IPS-15b (cell line): ENCODE measurements at regions not wholly inside any gene's neighbourhood (a gene's known extent, or its start where the extent isn't known, plus 50 kb on each side); places are given as distances from the start of the nearest gene placed in this dataset.
"Not testable (repeated sequence)": the region's sequence is repeated elsewhere in the genome, so short reads cannot be mapped to it uniquely, and the experiment has no call there.

Experiments
- H3K27me3 ChIP-seq: one replicate; pipeline ENCODE4 v1.6.1; 2013; ENCODE audit warnings: low read length; ENCODE audit not compliant: control insufficient read depth, insufficient read depth
- H3K36me3 ChIP-seq: one replicate; pipeline ENCODE4 v1.6.1; 2013; ENCODE audit warnings: low read length; ENCODE audit not compliant: control insufficient read depth, insufficient read depth
- H3K4me1 ChIP-seq: one replicate; pipeline ENCODE4 v1.6.1; 2013; ENCODE audit warnings: mild to moderate bottlenecking, low read length; ENCODE audit not compliant: control insufficient read depth, insufficient read depth
- H3K4me3 ChIP-seq: one replicate; pipeline ENCODE4 v1.5.1; 2013; ENCODE audit warnings: low read depth, low read length
- H3K9ac ChIP-seq: one replicate; pipeline ENCODE4 v1.6.1; 2013; ENCODE audit warnings: low read depth, mild to moderate bottlenecking, low read length
- H3K9me3 ChIP-seq: one replicate; pipeline ENCODE4 v1.6.1; 2013; ENCODE audit warnings: mild to moderate bottlenecking, low read length; ENCODE audit not compliant: control insufficient read depth, insufficient read depth

DNA sequence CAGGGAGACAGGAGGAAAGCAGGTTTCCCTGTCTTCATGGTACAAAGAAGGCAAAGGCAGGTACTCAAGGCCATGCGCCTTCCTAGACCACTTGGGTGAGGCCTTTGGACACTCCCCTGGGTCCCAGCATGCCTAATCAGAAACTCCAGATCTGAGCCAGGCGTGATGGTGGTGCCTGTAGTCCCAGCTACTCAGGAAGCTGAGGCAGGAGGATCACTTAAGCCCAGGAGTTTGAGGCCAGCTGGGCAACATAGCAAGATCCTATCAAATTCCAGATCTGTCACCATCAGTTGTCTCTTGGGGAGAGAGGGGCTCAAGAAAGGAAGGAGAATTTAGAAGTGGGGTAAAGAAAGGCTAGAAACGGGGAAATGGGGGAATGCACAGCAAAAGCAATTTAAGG lies 96.3 kb upstream of the SLC25A33 start:
- Histone ChIP-seq H3K4me1 (no peaks in the 10 kb centered on the region), H3K9ac (no peak overlapping the region), H3K4me3 (no peak overlapping the region), H3K36me3 (no peaks in the 10 kb centered on the region), H3K27me3 (no peaks in the 10 kb centered on the region), H3K9me3 (no peaks in the 10 kb centered on the region)

DNA sequence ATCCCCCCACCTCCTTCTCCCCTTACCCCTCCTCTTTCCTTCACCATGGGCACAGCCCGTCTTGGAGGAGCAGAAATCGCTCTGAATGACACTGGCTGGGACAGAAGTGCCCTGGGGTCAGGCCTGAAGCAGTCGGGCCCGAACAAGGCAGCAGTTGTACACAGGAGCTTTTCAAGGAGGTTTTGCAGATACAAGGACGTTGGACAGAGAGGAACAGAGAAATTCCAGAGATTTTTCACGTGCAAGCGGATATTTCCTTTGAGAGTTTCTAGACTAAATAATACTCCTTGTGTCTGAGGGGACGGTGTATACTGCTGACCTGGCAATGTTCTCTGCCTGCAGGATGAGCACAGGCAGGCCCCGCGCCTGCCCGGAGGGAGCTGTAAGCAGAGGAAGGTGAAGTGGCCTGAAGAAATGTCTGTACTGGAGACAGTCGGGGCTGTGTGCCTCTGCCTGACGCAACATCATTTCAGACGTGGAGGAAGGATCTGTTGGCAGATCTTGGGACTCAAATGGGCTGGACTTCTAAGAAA lies 95.3 kb upstream of the SLC25A33 start:
- H3K4me3 ChIP-seq, result no peak overlapping the region

DNA sequence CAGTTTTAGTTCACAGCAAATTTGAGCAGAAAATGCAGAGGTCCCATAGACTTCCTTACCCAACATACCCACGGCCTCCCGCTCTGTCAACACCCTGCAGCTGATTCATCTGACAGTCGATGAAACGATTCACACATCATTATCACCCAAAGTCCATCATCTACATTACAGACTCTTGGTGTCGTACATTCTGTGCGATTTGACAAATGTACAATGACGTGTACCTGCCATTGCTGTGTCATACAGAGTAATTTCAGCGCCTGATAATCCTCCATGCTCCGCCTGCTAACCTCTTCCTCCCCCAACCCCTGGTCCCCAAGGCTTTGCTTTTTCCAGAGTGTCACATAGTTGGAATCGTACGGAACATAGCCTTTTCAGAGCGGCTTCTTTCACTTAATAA lies 94.7 kb upstream of the SLC25A33 start:
- Histone ChIP-seq H3K4me3 (no peak overlapping the region), H3K4me1 (peaks cover 4% of the 10 kb centered on the region), H3K9ac (no peak overlapping the region), H3K27me3 (no peaks in the 10 kb centered on the region), H3K36me3 (no peaks in the 10 kb centered on the region), H3K9me3 (no peaks in the 10 kb centered on the region)

More for the DNA sequence above, 95.3 kb upstream of the SLC25A33 start:
- H3K27me3 ChIP-seq, result no peaks in the 10 kb centered on the region
- no peaks in the 10 kb centered on the region for H3K9me3 ChIP-seq
- H3K9ac ChIP-seq, result no peak overlapping the region
- H3K4me1 ChIP-seq, result peaks cover 4% of the 10 kb centered on the region
- H3K36me3 ChIP-seq, result no peaks in the 10 kb centered on the region

DNA sequence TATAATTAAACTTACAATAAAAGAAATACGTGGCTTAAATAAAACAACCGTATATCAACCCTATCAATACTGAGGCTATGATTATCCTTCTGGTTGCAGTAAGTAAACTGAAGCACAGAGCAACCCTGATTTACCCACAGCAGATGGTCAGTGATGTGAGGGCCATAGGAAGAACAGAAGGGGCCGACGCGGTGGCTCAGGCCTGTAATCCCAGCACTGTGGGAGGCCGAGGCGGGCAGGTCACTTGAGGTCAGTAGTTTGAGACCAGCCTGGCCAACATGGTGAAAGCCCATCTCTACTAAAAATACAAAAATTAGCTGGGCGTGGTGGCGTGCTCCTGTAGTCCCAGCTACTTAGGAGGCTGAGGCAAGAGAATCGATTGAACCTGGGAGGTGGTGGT lies 94.2 kb upstream of the SLC25A33 start:
- H3K27me3 ChIP-seq, H3K9me3 ChIP-seq, H3K9ac ChIP-seq, H3K36me3 ChIP-seq, H3K4me1 ChIP-seq, H3K4me3 ChIP-seq: not testable (repeated sequence)

DNA sequence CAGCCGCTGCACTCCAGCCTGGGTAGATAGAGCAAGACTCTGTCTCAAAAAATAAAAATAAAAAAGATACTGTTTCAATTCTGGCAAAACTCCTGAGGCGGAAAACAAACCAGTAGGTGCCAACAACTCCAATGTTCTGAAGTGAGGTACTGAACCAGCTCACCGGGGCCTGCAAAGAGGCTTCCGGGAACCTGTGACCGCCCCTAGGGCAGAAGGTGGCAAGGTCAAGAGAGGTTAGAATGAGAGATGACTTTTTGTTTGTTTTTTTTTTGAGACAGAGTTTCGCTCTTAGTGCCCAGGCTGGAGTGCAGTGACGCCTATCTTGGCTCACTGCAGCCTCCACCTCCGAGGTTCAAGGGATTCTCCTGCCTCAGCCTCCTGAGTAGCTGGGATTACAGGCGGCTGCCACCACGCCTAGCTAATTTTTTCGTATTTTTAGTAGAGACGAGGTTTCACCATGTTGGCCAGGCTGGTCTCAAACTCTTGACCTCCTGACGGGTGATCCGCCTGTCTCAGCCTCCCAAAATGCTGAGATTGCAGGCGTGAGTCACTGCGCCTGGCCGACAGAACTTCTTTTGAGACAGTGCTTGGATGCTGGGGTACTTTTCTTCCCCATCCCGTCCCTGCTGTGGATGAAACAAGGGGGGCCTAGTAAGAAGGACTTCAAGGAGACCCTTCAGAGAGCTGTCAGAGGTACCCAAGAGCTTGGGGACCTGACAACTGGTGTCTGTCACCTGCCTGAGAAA lies 91.9 kb upstream of the SLC25A33 start:
- Histone ChIP-seq H3K4me1 (peaks cover 4% of the 10 kb centered on the region), H3K9me3 (no peaks in the 10 kb centered on the region), H3K36me3 (no peaks in the 10 kb centered on the region), H3K9ac (no peak overlapping the region), H3K27me3 (no peaks in the 10 kb centered on the region), H3K4me3 (no peak overlapping the region)

DNA sequence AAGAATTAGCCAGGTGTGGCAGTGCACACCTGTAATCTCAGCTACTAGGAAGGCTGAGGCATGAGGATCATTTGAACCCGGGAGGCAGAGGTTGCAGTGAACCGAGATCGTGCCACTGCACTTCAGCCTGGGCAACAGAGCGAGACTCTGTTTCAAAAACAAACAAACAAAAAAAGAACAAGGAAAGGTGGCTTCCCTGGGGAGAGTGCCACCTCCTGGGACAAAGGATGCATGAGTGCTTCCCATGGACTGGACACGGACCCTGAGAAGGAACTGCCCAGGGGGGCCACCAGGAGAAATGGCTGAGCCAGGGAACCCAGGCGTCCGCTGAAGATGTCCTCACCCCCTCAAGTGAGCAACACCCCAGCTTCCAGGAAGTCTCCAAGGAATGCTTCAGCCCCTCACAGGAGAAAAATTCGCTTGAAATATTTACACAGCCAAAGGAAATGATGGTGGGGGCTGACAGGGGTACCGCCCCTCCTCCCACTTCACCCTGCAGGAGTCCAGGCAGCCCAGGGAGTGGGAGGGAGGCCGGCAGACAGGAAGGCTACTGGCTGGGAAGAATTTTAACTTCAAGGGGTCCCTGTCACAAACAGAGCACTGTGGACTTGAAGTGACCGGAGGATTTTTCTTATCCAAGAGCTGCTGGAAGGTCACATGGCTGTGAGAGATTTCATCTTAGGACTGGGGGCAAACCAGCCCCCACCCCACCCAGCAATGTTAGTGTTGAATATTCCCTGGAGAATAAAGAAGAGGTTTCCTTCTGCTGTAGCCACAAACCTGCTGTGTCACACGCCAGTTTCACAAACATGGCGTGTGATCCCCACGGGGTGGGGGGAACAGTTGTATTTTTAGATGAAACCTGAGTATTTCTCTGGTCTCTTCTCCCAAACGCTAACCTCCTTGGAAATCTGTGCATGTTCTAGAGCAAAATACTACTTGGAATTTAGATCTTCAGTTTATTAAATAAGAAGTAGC lies 90.8 kb upstream of the SLC25A33 start:
- Histone ChIP-seq H3K9me3 (no peaks in the 10 kb centered on the region), H3K9ac (no peak overlapping the region), H3K27me3 (no peaks in the 10 kb centered on the region), H3K4me3 (no peak overlapping the region), H3K4me1 (peaks cover 4% of the 10 kb centered on the region), H3K36me3 (no peaks in the 10 kb centered on the region)

DNA sequence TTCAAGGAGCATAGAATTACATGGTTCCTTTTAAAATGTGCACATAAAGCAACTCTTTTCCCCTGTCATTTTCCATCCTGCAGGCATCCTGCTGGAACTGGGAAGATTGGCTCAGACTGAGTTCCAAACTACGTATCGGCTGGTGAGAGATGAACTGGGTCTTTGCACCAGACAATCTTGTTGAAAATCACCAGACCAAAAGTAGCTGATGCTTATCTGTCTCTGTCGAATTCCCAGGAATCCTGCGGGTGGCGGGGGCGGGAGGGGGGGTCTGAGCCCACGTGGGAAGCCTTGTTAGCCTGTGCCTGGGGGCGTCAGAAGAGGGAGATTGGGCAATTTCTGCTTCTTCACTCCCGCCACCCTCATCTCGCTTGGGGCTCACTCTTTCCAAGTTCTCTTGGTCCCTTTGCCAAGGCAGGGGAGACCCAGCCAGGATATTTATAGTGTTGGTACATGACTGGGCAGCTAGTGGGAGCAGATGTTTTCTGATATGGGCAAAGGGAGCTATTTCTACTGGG lies 90.1 kb upstream of the SLC25A33 start:
- Histone ChIP-seq H3K9me3 (no peaks in the 10 kb centered on the region), H3K9ac (no peak overlapping the region), H3K4me3 (no peak overlapping the region), H3K27me3 (no peaks in the 10 kb centered on the region), H3K4me1 (peaks cover 4% of the 10 kb centered on the region), H3K36me3 (no peaks in the 10 kb centered on the region)

DNA sequence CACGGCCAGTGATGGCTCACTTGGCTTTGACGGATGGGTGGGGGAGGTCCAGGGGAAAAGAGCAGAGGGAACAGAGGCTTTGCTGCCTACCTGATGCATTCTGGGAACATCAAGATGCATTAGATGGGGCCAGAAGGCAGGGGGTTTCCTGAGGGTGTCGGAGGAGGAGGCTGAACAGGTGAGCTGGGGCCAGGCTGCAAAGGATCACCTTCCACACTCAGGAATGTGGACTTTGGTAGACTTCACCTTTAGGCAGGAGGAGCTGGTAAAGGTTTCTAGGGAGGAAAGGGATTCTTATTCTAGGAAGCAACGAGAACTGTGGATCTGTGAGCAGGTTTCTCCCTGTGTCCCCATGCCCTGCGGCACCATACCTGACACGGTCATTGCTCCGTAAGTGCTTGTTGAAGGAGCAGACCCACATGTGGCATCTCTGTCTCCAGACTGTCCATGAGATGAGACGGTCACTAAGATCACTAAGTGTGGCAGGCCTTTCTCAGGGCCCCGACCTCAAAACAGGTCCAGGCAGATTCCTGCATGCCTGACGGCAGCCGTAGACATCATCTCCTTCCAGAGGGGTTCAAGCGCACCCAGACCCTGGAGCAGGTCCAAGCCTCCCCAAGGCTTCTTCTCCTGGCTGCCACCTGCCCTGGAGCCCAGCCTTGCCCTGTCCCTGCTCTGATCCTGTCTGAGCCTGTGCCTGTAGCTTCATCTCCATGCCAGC lies 89.1 kb upstream of the SLC25A33 start:
- Histone ChIP-seq H3K4me3 (no peak overlapping the region), H3K9ac (no peak overlapping the region), H3K4me1 (peaks cover 4% of the 10 kb centered on the region), H3K9me3 (no peaks in the 10 kb centered on the region), H3K36me3 (no peaks in the 10 kb centered on the region), H3K27me3 (no peaks in the 10 kb centered on the region)

DNA sequence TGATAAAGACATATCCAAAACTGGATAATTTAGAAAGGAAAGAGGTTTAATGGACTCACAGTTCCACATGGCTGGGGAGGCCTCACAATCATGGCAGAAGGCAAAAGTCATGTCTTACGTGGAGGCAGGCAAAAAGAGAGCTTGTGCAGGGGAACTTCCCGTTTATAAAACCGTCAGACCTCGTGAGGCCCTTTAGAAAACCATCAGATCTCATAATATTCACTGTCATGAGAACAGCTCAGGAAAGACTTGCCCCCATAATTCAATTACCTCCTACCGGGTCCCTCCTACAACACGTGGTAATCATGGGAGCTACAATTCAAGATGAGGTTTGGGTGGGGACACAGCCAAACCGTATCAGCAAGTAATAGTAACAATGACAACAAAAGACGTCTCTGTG lies 88.2 kb upstream of the SLC25A33 start:
- no peaks in the 10 kb centered on the region for H3K36me3 ChIP-seq
- H3K4me3 ChIP-seq, result no peak overlapping the region
- peaks cover 4% of the 10 kb centered on the region for H3K4me1 ChIP-seq
- H3K27me3 ChIP-seq, result no peaks in the 10 kb centered on the region
- no peaks in the 10 kb centered on the region for H3K9me3 ChIP-seq
- no peak overlapping the region for H3K9ac ChIP-seq

DNA sequence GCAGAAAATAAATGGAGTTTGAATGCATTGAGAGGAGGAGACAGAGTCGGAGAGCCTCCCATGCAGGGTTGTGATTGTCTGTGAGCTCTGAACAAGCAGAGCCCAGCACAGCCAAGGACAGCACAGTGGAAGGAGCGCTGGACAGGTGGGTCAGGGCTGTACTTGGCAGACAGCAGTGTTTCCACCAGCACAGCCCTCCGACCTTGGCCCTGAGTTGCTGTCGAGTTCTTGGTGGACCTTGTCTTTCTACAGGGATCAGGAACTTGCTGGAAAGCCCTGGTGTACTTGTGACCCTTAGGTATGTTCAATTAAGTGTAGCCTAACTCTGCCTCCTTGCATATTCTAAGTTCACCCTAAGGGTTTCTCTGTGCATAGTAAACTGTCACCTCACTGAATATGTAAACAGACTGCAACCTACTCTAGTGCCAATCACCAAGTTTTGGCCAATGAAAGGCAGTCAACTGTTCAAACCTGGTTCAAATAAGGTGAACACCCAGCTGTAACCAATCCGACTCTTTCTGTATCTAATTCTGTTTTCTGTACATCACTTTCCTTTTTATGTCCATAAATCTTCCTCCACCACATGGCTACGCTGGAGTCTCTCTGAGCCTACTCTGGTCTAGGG lies 86.6 kb upstream of the SLC25A33 start:
- Histone ChIP-seq H3K4me3 (no peak overlapping the region), H3K27me3 (no peaks in the 10 kb centered on the region), H3K4me1 (peaks cover 4% of the 10 kb centered on the region), H3K9ac (no peak overlapping the region), H3K9me3 (no peaks in the 10 kb centered on the region), H3K36me3 (no peaks in the 10 kb centered on the region)

DNA sequence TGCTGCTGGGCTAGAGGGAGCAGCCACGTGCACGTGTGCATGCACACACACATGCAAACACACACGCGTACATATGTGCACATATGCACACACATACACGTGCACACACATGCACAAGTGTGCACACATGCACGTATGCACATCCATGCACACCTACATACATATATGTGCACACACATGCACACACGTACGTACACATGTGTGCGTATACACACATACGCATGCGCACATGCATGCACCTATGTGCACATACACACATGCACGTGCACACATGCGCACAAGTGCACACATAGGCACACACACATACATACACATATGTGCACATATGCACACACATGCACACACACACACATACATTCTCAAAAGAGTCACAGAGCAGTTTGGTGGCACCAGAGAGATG lies 85.9 kb upstream of the SLC25A33 start:
- Histone ChIP-seq H3K4me3 (no peak overlapping the region), H3K27me3 (no peaks in the 10 kb centered on the region), H3K9me3 (no peaks in the 10 kb centered on the region), H3K9ac (no peak overlapping the region), H3K36me3 (no peaks in the 10 kb centered on the region), H3K4me1 (peaks cover 4% of the 10 kb centered on the region)
